ENCODE measurements at regions not wholly inside any gene's neighbourhood (a gene's known extent, or its start where the extent isn't known, plus 50 kb on each side); places are given as distances from the start of the nearest gene placed in this dataset.

DNA sequence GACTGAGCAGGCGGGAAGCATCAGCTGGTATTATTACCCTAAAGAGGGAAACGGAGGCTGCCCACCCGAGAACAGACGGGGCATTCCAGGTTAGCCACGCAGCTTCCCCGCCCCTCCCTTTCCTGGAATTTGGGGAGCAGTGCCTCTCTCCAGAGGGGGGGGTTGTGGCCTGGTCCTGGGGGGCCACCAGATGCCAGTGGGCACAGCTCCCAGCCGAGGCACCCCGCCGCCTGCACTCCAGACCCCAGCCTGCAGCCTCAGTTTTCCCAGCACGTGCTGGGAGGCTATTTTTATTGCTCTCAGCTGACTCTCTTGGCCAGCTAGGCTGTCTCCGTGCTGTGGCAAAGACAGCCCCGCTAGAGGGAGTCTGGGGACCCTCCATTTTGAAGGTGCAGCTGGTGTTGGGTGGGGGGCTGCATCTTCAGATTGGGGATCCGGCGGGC, 62.7 kb upstream of the GSE1 start:
- DNase-seq, result no peak

DNA sequence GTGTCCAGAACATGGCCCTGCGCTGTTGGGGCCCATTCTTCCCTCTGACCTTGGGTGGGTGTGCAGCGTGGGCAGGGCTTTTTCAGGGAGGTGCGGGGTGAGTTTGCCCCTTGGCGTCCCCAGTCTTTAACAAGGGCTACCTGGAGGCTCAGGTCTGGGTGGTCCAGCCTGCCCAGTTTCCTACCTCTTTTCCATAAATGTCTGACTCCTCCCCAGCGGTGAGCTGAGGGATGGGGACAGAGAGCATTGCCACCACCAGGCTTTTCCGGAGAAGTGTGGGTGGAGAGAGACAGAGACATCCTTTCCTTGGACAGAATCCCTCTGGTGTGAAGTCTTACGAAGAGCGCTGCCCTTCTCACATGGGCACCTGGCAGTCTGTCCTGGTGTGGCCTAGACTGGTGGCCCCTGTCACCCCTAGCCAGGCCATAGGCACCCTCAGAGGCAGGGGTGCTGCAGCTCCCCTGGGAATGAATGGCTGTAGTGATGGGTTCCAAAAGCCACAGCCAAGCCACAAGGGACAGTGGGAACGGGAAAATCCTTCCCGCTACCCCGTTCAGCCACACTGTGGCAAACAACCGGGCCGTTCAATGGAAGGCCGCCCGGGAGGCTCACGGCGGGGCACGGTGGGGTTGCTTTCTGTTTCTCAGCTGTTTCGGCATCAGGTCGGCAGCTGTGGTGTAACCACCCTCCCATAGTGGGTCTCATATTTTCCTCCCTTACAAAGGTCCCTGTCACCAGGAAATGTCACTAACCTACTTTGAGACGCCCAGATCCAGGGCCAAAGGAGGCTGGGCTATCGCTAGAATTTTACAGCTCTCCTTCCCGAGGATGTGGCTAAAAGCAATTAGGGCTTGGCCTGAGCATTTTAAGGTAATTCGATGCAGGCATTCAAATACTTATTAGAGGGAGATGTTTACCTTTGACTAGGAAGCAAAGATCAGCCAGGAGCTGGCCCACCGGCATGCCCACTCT, 61.9 kb upstream of the GSE1 start:
- DNase-seq, result no peak

DNA sequence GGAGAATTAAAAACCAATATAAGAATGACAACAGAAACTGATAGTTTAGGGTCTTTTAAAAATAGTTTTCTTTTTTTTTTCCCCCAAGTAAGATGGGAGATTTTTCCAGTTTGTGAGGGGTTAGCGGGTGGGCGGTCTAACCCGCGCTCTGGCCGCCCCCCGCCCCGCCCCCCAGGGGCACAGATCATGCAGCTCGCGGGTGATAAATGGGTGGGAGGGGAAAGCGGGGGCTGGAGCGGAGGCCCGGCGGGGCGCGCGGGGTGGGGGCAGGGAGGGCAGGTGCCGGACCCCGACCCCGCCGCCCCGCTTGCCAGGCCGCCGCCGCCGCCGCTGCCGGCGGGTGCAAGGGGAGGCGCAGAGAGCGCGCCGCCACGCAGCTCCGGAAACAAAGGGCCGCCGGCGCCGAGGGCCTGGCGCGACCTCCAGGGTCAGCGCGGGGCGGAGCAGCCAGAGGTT, 60.1 kb upstream of the GSE1 start:
- DNase-seq, result no peak

GRCh38 chr16:85553436-85554113, 59.5 kb upstream of the GSE1 start:
- peak; percentile 29 for DNase-seq

GRCh38 chr16:85554114-85554888, 58.8 kb upstream of the GSE1 start:
- peak; percentile 61 for DNase-seq

DNA sequence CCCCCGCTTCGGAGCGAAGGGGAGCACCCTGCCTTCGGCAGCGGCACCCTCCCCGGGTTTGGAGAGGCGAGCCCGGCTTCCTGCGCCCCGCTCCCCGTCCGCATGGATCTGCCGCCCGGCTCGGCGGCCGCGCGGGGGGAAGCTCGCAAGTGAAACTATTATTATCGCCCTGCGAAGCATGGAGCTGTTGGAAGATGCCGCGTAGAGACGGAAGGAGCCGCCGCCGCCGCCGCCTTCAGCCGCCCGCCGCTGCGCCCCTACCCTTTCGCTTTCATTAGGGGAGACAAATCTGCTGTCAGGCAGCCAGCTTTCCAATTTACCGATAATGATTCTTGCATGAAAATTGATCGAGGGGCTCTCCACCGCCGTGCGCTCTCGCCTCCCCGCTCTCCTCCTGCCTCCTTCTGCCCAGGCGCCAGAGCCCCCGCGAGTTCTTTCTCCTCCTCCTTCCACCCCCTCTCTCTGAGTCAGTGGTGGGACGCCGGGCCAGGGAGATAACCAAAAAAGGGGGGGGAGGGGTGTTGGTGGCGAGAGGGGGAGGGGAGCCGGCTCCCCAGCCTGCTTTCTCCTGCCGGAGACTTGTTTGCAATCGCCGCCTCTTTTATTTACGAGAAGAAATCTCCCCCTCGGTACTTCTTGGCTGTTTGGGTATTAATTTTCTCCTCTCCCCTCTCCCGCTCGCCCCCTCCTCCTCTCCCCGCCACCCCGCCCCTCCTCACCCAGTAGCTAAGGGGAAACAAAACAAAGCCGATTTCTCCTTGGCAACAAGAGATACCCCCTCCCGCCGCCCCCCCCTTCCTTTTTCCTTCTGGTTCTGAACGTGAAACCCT, 58.0 kb upstream of the GSE1 start:
- peak; percentile 44 for DNase-seq

- no peak for DNase-seq
Observed at GRCh38 chr16:85555719-85556455, 57.2 kb upstream of the GSE1 start.

DNA sequence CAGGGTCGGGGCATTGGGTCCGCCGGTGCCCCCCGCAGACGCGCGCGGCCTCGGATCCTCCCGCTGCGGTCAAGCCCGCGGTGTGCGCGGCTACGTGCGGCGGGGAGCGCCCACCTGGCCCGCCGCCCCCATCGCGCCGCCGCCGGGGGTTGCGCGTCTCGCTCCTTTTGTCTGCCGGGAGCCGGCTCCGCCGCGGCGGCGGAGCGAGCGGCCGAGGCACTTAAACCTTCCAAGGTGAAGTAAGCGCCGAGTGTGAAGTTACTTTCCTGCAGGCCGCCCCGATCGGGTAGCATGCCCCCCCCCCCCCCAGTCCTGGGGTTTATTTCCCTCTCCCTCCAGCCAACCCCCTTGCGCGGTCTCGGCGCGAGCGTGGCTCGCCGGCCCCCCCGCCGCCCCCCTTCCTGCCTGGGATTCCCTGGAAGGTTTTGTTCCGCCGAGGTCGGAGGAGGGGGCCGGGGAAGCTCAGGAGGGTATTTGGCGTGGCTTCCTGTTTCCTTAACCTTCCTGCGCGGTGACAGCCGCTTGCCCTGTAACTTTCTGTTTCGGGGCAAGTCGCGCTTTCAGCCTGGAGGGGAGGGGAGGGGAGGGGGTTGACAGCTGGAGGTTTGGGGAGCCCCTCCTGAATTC, 56.6 kb upstream of the GSE1 start:
- no peak for DNase-seq

DNA sequence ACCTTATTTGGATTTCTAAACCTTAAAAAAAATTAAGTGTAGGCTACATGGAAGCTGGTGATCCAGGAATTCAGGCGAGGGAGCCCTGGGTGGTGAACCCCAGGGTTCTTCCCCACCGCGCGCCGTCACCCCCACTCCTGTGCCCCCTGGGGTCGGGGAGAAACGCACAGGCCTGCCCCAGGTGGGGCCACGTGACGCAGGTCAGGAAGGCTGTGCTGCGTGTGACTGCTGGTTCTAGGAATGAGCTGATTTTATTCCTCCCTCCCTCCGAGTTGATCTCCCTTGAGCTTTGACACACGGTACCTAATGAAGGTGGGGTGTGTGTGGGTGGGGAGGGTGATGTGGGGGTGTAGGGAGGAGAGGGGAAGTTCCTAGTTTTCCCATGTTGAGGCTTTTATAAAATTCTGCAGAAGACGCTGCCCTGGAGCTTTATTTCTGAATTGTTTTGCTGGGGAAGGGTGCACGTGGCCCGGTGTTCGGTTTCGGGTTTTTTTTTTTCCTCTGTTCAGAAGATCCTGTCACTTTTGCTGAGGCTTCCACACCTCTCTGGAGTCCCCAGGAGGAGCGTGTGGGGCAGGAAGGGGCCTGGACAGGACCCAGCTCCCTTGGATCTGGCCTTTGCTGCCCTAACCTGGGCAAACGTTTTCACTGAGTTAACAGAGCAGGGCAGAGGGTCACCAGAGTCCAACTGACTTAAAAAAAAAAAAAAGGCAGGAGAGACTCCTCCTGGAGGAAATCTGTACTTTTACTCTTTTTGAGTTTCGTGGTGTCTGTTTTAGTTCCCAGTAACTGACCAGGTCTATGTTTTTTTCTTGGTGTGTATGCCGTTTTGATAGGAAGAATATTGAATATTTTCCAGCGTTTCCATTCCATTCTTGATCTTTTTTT, 55.8 kb upstream of the GSE1 start:
- no peak for DNase-seq

DNA sequence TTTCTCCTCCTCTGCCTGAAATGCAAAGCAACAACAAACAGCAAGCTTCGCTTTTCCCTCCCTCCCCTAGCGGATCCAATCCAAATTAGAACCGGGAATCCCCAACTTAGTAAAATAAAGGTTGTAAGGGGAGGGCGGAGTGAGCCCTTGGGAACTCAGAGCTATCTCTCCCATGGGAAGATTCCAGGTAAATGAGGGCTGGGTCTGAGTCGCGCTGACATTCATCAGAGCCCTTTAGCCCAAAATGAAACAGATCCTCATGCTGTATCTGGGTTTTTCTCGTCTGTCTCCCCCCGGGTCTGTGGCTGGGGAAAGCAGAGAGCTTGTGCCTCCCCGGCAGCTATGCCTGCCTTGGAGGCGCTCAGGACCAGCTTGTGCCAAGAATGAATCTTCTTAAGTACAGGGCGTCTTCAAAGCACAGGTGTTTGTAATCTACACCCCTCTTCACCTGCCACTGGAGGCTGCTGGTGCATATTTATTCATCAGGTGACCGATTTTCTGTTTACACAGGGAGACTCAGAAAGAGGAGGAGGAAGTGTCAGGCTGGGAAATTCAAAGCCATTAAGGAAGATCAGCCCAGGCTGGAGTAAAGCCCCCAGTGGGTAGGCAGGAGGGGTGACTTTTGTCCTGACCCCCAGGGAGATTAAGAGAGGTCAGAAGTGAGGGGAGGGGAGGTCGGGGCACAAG, 55.0 kb upstream of the GSE1 start:
- DNase-seq, result no peak

GRCh38 chr16:85560932-85561247, 52.2 kb upstream of the GSE1 start:
- no peak for DNase-seq

DNA sequence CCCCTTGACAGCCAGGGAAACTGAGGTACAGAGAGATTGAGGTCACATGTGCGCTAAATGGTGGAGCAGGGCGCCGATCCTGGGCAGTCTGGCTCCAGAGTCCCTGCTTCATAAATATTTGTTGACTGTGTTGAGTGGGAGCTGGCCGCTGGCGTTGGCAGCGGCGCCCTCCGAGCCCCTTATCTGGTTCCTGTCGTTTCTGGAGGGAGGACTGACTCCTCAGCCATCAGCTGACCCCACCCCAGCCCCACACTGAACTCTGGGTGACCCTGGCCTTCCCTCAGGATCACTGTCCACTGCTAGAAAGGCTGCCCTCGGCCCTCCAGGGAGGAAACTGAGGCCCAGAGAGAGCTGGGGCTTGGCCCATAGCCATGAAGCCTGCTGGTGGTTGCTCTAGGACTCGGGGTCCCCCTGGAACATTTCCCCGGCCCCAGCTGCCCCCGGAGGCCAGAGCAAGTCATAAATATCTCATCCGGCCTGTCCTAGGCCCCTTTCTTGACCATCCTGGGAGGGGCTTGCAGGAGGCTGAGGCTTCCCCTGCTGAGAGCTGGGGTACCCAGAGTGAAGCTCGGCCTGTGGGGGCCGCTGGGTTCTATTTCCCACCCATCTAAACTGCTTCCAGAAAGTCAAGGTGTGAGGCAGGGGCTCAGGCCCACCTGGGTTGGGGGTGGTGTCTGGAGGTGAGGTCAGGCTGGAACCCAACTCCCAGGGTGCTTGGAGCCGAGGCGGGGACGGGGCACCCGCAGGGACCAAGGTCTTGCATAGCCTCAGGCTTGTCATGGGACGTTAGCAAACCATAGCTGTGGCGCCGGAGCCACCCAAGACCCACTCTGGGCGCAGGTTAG, 51.7 kb upstream of the GSE1 start:
- DNase-seq, result no peak

- no peak for DNase-seq
Observed at GRCh38 chr16:85562093-85562786, 50.9 kb upstream of the GSE1 start.

DNA sequence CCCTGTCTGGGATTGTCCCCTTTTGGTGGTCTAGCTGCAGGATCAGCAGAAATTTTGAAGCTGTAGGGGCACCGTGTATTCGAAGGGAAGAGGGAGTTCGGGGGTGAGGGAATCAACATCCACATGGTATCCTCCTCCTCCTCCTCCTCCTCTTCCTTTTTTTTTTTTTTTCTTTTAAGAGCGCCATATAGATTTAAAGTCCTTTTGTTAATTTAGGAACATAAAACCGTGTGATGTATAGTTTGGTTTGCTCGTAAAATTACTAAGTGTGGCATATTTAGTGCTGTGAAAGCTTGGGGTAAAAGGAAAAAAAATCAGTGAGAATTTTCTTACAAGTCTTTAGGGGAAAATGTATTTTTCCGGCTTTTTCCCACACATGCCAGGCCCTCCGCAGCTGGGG, 50.1 kb upstream of the GSE1 start:
- no peak for DNase-seq
